Thymus (tissue), 11 donors: ENCODE measurements at regions not wholly inside any gene's neighbourhood (a gene's known extent, or its start where the extent isn't known, plus 50 kb on each side); places are given as distances from the start of the nearest gene placed in this dataset.
"Not testable (repeated sequence)": the region's sequence is repeated elsewhere in the genome, so short reads cannot be mapped to it uniquely, and the experiment has no call there.

Source experiments
- DNase-seq, 9 donors: peaks; one replicate each; pipeline ENCODE4 v3.0.0-alpha.2; 2013; ENCODE audit warnings: low spot score in 9 of 9, low read depth in 6 of 9, missing footprints in 1 of 9
- H3K27ac ChIP-seq, 2 donors: one replicate each; pipeline ENCODE4 v1.5.1; 2013; ENCODE audit warnings: control low read depth in 1 of 2, low read depth in 1 of 2, low read length in 1 of 2, mild to moderate bottlenecking in 1 of 2, moderate library complexity in 1 of 2
- H3K27me3 ChIP-seq, 2 donors: one replicate each; pipeline ENCODE4 v1.5.1; 2013; ENCODE audit warnings: low read length in 1 of 2; ENCODE audit not compliant: control insufficient read depth in 2 of 2, insufficient read depth in 1 of 2
- H3K36me3 ChIP-seq, 2 donors: one replicate each; pipeline ENCODE4 v1.5.1; 2013; ENCODE audit warnings: low read length in 1 of 2, mild to moderate bottlenecking in 1 of 2, moderate library complexity in 1 of 2; ENCODE audit not compliant: control insufficient read depth in 2 of 2, insufficient read depth in 2 of 2
- H3K4me1 ChIP-seq, 2 donors: one replicate each; pipeline ENCODE4 v1.5.1; 2013; ENCODE audit warnings: low read length in 2 of 2; ENCODE audit not compliant: control insufficient read depth in 2 of 2, insufficient read depth in 2 of 2
- H3K4me3 ChIP-seq, 2 donors: one replicate each; pipeline ENCODE4 v1.5.1; 2013; ENCODE audit warnings: low read length in 2 of 2, control low read depth in 1 of 2, mild to moderate bottlenecking in 1 of 2
- H3K9me3 ChIP-seq, 2 donors: one replicate each; pipeline ENCODE4 v1.5.1; 2013; ENCODE audit warnings: low read length in 1 of 2, mild to moderate bottlenecking in 1 of 2; ENCODE audit not compliant: control insufficient read depth in 2 of 2, insufficient read depth in 1 of 2
- WGBS: extraction: QIAGEN DNeasy Blood & Tissue Kit; methylation state at CpG from one replicate; pipeline ENCODE4 v1.1.7; 2013; 5-methylcytosine and 5-hydroxymethylcytosine counted together
- donor health status: healthy.

DNA sequence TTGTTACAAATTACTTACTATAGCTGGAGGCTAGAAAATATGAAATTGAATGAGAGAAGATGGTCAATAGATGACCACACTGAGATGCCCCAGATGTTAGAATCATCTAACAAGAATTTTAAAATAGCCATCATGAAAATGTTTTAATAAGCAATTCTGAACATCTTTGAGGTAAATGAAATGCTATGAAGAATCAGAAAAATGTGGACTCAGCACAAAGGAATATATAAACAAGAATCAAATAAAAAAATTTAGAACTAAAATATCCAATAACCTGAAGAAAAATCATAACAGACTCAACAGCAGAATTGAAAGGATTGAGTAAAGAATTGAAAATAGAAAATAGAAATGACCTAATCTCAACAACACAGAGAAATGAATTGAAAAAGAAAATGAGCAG is 248.5 kb downstream of the PRDM9 start:
- no peaks in the 10 kb centered on the region for H3K4me1 ChIP-seq
- no peaks in the 10 kb centered on the region for H3K9me3 ChIP-seq
- H3K27ac ChIP-seq, result no peak overlapping the region
- DNase-seq, result no peak
- no peaks in the 10 kb centered on the region for H3K27me3 ChIP-seq
- no peak overlapping the region for H3K4me3 ChIP-seq
- no peaks in the 10 kb centered on the region for H3K36me3 ChIP-seq

DNA sequence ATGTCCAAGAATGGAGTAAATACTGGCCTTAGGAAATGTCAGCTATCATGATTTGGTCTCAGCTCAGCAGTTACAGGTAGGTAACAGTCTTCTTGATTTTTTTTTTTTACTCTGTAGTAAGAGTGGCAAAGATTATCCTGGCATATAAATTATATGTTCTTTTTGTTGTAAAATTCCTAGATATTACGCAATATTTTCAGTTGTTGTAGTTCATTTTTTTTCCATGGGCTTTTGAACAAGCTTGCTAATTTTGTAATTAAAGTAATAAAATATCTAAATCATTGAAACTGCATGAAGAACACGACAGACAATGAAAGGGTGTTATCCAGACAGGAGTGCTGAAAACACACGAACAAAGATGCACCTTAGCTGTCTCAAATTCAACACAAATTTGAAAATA is 249.4 kb downstream of the PRDM9 start:
- Histone ChIP-seq H3K9me3 (no peaks in the 10 kb centered on the region), H3K27me3 (no peaks in the 10 kb centered on the region), H3K4me3 (no peak overlapping the region), H3K4me1 (no peaks in the 10 kb centered on the region), H3K36me3 (no peaks in the 10 kb centered on the region), H3K27ac (no peak overlapping the region)
- no peak for DNase-seq
- WGBS, result 86% methylated on average over 3 of the region's 3 CpGs

DNA sequence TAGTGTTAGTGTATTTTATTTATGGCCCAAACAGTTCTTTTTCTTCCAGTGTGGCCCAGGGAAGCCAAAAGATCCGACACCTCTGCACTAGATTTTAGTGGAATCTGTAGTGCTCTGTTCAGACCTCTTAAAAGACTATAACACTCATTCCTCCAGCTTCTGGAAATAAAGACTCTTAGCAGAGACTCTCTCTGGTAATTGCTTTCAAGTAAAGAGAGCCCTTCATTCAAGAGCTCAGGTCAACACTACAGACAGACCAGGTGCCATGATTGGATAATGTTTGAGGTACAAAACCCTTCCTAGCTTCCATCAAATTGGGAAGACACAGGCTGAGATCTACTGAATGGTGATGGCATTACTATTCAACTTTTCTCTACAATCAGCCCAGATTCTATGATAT is 255.8 kb downstream of the PRDM9 start:
- H3K4me3 ChIP-seq, result no peak overlapping the region
- no peak overlapping the region for H3K27ac ChIP-seq
- H3K4me1 ChIP-seq, result no peaks in the 10 kb centered on the region
- no peak for DNase-seq
- WGBS, result 91% methylated on average over 1 of the region's 1 CpG
- no peaks in the 10 kb centered on the region for H3K9me3 ChIP-seq
- no peaks in the 10 kb centered on the region for H3K27me3 ChIP-seq
- no peaks in the 10 kb centered on the region for H3K36me3 ChIP-seq

DNA sequence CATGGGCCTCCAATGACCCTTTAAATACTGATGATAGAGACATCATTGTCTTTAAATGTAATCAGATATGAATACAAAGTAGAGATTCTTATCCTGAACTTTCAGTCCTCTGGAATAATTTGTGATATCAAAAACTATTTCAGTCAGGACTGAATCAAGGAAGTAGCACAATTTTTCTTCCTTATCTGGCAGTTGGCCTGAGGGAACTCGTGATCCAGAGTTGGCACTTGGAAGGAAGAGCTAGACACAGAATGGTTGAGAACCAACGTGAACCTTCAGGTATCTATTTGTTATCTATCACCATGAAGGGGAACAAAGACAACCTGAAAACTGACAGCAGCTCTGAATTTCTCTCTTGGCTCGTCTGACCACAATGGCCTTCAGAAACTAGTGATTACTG is 269.3 kb downstream of the PRDM9 start:
- Histone ChIP-seq H3K27me3 (no peaks in the 10 kb centered on the region), H3K4me3 (no peak overlapping the region), H3K36me3 (no peaks in the 10 kb centered on the region), H3K27ac (no peak overlapping the region), H3K9me3 (no peaks in the 10 kb centered on the region), H3K4me1 (no peaks in the 10 kb centered on the region)
- DNase-seq, result no peak
- WGBS, result 80% methylated on average over 3 of the region's 3 CpGs

DNA sequence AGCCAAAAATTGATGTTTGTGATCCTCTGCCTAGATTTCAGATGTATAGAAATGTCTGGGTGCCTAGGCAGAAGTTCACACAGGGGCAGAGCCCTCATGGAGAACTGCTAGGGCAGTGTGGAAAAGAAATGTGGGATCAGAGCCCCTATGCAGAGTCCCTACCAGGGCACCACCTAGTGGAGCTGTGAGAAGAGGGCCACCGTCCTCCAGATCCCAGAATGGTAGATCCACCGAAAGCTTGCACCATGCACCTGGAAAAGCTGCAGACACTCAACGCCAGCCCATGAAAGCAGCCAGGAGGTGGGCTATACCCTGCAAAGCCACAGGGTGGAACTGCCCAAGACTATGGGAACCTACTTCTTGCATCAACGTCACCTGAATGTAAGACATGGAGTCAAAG is 292.9 kb downstream of the PRDM9 start:
- not testable (repeated sequence) for H3K27me3 ChIP-seq, H3K9me3 ChIP-seq, DNase-seq, H3K27ac ChIP-seq, H3K36me3 ChIP-seq, H3K4me1 ChIP-seq, H3K4me3 ChIP-seq
- 96% methylated on average over 4 of the region's 4 CpGs for WGBS

DNA sequence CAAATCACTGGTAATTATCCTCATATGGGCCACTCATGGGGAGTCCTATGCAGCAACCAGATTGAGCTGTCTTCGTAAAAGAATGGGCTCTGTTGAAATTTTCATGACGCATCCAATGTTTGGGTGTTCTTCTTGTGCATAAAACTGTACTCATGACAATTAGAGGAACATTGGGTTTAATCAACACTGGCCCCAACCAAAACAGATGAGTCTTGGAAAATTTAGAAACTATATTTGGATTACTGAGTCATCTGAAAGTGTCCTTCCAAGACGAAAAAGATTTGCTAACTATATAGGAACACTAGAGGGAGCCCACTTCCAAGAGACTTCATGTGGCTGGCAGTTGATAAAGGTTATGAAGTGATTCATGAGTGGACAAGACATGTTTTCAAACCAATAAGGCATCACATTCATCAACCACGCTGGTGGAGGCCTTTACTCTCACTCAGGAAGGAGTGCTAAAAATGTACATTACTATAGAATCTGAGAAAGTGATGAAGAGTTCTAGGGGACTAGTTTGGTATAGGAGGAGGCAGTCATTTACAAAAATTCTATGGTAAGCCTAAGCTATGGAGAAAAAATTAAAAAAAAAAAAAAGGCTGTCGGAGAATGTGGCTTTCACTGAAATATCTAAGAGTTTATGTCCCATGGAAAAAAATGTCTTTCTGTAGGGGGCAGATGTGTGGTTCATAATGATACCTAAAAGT is 313.5 kb downstream of the PRDM9 start:
- Histone ChIP-seq H3K4me3 (no peak overlapping the region), H3K36me3 (no peaks in the 10 kb centered on the region), H3K4me1 (no peaks in the 10 kb centered on the region), H3K9me3 (no peaks in the 10 kb centered on the region), H3K27ac (no peak overlapping the region), H3K27me3 (no peaks in the 10 kb centered on the region)
- no peak for DNase-seq
- WGBS, result 56% methylated on average over 5 of the region's 5 CpGs

DNA sequence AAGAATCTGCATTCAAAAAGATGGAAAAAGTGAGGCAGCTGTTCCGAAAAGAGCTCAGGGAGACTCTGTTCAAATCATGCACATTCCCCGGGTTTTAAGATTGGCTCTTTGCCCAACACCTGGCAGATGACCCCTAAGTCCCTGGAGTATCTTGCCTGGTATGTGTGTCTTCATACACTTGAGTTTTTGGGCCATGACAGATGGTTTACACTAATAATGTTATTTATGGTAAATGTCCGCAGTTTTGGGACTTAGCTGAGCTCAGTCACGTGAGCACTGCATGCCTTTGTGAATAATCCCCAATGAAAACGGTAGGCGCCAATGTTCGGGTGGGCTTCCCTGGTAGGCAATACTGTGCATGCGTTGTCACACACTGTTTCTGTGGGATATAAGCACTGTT is 316.1 kb downstream of the PRDM9 start:
- H3K27ac ChIP-seq, result no peak overlapping the region
- no peak overlapping the region for H3K4me3 ChIP-seq
- no peaks in the 10 kb centered on the region for H3K9me3 ChIP-seq
- no peaks in the 10 kb centered on the region for H3K36me3 ChIP-seq
- no peaks in the 10 kb centered on the region for H3K27me3 ChIP-seq
- H3K4me1 ChIP-seq, result no peaks in the 10 kb centered on the region
- WGBS, result 93% methylated on average over 8 of the region's 8 CpGs
- no peak for DNase-seq

DNA sequence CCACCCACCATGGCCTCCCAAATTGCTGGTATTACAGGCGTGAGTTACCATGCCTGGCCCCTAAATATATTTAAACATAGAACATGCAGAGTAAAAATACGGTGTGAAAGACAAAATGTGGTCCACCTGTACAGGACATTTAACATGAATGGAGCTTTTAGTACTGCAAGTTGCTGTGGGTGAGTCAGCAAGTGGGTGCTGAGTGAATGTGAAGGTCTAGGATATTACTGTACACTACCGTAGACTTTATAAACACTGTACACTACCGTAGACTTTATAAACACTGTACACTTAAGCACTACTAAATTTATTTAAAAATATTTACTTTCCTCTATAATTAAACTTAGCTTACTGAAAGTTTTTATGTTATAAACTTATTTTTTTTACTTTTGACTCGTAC is 317.8 kb downstream of the PRDM9 start:
- Histone ChIP-seq H3K27me3 (no peaks in the 10 kb centered on the region), H3K36me3 (no peaks in the 10 kb centered on the region), H3K27ac (no peak overlapping the region), H3K9me3 (no peaks in the 10 kb centered on the region), H3K4me3 (no peak overlapping the region), H3K4me1 (no peaks in the 10 kb centered on the region)
- 96% methylated on average over 5 of the region's 5 CpGs for WGBS
- no peak for DNase-seq

DNA sequence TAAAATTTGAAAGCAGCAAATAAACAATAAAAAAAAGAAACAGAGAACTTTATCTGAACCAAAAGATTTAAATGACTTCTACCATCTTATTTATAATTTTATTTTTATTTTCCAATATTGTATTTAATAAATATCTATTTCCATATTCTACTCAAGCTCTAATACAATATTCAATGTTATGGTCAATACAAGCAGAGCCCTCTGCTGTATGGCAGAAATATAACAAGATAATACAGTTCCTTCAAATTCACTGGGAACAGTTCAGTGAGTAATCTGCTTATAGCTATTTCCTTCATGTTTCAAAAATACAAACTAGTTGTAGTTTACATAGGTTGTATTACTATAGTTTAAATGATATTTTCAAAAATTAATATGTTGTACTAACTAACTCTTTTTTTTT is 332.7 kb downstream of the PRDM9 start:
- H3K4me3 ChIP-seq, result no peak overlapping the region

DNA sequence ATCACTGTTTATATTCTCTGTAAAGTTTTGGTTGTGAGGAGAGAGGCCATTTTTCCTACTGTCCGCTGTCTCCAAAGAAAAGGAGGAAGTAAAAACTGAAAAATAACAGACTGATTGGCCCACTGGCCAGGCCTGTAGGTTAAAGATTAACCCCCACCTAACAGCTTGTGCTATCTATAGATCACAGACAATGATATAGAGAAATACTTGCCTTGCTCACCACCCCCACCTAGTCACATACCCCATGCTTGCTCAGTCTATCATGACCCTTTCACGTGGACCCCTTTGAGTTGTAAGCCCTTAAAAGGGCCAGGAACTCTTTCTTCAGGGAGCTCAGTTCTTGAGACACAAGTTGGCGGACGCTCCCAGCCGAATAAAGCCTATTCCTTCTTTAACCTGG is 357.4 kb downstream of the PRDM9 start:
- no peak for DNase-seq
- WGBS, result 81% methylated on average over 5 of the region's 5 CpGs
- no peak overlapping the region for H3K4me3 ChIP-seq

More for the DNA sequence above, 332.7 kb downstream of the PRDM9 start:
- Histone ChIP-seq H3K4me1 (no peaks in the 10 kb centered on the region), H3K9me3 (no peaks in the 10 kb centered on the region), H3K27me3 (no peaks in the 10 kb centered on the region), H3K27ac (no peak overlapping the region), H3K36me3 (no peaks in the 10 kb centered on the region)
- DNase-seq, result no peak

More for the DNA sequence above, 357.4 kb downstream of the PRDM9 start:
- Histone ChIP-seq H3K36me3 (no peaks in the 10 kb centered on the region), H3K4me1 (no peaks in the 10 kb centered on the region), H3K27ac (no peak overlapping the region), H3K9me3 (peaks cover 0 to 3% of the 10 kb centered on the region in 2 donors), H3K27me3 (no peaks in the 10 kb centered on the region)
